ENCODE measurements at regions not wholly inside any gene's neighbourhood (a gene's known extent, or its start where the extent isn't known, plus 50 kb on each side); places are given as distances from the start of the nearest gene placed in this dataset.

DNA sequence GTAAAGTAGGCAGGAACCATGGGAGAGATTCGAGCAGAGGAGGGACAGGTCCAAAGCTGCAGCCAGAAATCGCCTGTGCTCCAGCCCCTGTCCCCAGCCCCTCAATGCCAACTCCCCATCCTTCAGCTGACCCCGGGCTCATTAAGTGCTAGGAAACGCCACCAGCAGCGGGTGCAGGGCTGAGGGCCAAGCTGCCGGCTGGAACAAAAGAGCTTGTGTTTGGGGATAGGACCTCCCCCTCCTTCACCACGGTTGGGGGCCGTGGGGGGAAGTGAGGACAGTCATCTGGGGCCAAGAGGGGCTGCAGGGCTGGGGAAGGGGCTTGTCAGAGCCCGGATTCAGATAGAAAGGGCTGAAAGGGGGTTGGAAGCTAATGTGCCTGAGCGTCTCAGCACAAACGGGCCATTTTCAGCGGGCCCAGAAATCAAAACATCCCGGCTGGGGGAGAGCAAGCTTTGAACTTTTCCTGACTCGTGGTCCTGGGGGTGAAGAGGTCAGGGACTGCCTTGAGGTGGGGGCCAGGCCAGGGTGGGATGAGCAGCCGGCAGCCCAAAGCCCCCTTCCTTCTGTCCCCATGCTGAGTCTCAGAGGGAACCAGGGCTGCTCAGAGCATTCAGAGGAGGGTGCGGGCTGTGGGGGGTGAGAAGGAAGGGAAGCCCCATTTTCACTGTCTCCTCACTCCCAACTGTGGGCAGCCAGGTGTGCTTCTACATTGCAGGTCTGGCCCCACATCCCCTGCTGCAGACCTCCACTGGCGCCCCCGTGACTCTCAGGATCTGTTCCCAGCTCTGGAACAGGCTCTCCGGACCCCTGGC, 69.4 kb upstream of the DAB2IP start:
- no peak for TF ChIP-seq GABPA (IDR thresholded peaks at IDR 0.05 in 1 of 2, conservative IDR thresholded peaks at IDR 0.05 in 1 of 2)
- TF ChIP-seq, protein P1, sequence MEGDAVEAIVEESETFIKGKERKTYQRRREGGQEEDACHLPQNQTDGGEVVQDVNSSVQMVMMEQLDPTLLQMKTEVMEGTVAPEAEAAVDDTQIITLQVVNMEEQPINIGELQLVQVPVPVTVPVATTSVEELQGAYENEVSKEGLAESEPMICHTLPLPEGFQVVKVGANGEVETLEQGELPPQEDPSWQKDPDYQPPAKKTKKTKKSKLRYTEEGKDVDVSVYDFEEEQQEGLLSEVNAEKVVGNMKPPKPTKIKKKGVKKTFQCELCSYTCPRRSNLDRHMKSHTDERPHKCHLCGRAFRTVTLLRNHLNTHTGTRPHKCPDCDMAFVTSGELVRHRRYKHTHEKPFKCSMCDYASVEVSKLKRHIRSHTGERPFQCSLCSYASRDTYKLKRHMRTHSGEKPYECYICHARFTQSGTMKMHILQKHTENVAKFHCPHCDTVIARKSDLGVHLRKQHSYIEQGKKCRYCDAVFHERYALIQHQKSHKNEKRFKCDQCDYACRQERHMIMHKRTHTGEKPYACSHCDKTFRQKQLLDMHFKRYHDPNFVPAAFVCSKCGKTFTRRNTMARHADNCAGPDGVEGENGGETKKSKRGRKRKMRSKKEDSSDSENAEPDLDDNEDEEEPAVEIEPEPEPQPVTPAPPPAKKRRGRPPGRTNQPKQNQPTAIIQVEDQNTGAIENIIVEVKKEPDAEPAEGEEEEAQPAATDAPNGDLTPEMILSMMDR (IDR thresholded peaks at IDR 0.05; ENCODE audit: low read depth, low read length, missing input control) = no peak
- no peak for TF ChIP-seq JUND (IDR thresholded peaks at IDR 0.05)
- TF ChIP-seq, protein P2, sequence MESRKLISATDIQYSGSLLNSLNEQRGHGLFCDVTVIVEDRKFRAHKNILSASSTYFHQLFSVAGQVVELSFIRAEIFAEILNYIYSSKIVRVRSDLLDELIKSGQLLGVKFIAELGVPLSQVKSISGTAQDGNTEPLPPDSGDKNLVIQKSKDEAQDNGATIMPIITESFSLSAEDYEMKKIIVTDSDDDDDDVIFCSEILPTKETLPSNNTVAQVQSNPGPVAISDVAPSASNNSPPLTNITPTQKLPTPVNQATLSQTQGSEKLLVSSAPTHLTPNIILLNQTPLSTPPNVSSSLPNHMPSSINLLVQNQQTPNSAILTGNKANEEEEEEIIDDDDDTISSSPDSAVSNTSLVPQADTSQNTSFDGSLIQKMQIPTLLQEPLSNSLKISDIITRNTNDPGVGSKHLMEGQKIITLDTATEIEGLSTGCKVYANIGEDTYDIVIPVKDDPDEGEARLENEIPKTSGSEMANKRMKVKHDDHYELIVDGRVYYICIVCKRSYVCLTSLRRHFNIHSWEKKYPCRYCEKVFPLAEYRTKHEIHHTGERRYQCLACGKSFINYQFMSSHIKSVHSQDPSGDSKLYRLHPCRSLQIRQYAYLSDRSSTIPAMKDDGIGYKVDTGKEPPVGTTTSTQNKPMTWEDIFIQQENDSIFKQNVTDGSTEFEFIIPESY (IDR thresholded peaks at IDR 0.05) = no peak
- TF ChIP-seq, protein P3, sequence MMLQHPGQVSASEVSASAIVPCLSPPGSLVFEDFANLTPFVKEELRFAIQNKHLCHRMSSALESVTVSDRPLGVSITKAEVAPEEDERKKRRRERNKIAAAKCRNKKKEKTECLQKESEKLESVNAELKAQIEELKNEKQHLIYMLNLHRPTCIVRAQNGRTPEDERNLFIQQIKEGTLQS (IDR thresholded peaks at IDR 0.05) = no peak

Measured in liver (tissue), 3 donors.